AG10803 (cell line): ENCODE measurements at regions not wholly inside any gene's neighbourhood (a gene's known extent, or its start where the extent isn't known, plus 50 kb on each side); places are given as distances from the start of the nearest gene placed in this dataset.

Source experiments
- DNase-seq: peaks from one replicate; pipeline ENCODE4 v3.0.0; 2010; ENCODE audit warnings: low read depth
- H3K4me3 ChIP-seq: 2 replicates; pipeline ENCODE4 v1.5.1; 2011; ENCODE audit warnings: mild to moderate bottlenecking, low read length, control low read depth
- TF ChIP-seq, protein P1 (sequence below): conservative IDR thresholded peaks from 2 replicates; pipeline ENCODE4 v1.5.1; 2011; ENCODE audit warnings: mild to moderate bottlenecking, low read length, control low read depth, inconsistent platforms

DNA sequence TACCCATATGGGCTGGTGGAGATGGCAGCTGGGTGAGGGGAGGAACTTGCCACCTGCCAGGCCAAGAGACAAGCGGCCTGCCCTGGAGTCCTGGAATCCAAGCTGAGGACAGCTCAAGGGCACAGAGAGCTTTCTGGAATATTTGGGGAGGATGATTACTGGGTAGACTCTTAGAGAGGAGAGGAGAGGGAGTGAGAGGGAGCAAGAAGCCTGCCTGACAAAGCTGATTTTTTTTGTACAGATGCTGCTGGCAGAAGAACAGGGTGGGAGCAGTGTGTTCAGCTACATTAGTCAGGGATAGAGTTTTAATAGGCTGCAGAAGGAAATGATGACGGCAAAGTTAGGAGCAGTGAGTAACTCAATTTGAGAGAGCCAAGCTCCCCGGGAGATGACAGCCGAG, 299.3 kb downstream of the NXPE2 start:
- TF ChIP-seq, protein P1, sequence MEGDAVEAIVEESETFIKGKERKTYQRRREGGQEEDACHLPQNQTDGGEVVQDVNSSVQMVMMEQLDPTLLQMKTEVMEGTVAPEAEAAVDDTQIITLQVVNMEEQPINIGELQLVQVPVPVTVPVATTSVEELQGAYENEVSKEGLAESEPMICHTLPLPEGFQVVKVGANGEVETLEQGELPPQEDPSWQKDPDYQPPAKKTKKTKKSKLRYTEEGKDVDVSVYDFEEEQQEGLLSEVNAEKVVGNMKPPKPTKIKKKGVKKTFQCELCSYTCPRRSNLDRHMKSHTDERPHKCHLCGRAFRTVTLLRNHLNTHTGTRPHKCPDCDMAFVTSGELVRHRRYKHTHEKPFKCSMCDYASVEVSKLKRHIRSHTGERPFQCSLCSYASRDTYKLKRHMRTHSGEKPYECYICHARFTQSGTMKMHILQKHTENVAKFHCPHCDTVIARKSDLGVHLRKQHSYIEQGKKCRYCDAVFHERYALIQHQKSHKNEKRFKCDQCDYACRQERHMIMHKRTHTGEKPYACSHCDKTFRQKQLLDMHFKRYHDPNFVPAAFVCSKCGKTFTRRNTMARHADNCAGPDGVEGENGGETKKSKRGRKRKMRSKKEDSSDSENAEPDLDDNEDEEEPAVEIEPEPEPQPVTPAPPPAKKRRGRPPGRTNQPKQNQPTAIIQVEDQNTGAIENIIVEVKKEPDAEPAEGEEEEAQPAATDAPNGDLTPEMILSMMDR = no peak
- H3K4me3 ChIP-seq = no peak overlapping the region
- no peak for DNase-seq

DNA sequence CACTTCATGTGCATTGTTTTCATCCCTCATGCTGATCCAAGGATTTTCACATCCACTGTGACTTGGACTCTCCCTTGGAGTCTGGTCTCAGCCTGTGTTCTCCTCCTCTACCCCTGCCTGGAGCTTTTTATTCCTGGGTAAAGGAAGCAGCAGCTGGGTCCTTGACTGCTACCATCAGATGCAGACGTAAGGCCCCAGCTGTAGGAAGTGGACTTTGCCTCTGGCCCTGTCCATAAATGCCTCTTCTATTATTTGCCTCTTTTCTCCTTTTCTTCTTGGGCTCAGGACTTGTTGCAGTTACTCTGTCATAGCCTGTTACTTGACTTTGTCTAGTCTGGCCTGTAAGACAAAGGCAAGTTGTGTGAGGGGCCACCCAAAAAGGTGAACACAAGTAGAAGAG, 303.8 kb downstream of the NXPE2 start:
- TF ChIP-seq, protein P1 = no peak
- H3K4me3 ChIP-seq = no peak overlapping the region
- no peak for DNase-seq

DNA sequence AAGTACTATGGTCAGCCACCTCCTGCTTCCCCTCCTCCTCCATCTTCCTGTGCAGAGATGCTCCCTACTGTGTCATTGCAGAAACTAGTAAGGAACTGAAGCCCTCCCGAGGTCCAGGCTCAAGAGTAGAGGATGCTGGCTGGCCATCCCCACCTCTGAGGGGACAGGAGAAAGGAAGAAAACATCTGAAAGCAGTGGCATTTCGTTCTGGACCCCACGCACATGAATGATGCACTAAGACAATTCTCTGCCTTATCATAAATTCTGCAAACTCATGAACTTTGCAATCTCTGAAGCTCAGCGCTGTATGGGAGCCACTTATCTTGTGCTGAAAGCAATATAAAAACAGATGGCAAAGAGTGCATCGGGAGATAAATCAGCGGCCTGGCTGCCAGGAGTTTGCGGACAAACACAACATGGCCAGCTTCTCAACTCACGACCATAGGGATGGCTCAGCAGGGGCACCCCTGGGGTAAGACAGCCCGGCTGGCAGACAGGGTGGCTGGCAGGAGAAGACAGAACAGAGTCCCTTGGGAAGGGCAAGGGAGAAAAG, 306.4 kb downstream of the NXPE2 start:
- no peak overlapping the region for H3K4me3 ChIP-seq
- no peak for DNase-seq
- TF ChIP-seq, protein P1 = no peak

DNA sequence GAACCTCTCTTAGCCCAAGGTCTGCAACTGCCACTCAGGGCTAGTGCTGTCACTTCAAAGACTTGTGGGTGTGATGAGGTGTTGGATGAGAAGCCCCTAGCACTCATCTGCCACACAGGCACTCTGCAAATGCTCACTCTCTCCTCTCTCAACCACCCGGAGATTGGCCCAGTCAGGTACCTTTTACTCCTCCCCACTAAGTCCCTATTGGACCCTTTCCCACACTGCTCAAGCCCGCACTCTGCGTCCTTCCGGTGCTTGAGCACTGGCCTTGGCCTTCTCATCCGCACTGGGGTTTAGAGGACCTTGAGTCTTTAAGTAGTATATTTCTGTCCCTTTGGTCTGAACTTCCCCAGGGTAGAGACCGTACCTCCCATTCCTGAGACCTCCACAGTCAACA, 308.0 kb downstream of the NXPE2 start:
- TF ChIP-seq, protein P1 = no peak
- H3K4me3 ChIP-seq = no peak overlapping the region
- DNase-seq = no peak

DNA sequence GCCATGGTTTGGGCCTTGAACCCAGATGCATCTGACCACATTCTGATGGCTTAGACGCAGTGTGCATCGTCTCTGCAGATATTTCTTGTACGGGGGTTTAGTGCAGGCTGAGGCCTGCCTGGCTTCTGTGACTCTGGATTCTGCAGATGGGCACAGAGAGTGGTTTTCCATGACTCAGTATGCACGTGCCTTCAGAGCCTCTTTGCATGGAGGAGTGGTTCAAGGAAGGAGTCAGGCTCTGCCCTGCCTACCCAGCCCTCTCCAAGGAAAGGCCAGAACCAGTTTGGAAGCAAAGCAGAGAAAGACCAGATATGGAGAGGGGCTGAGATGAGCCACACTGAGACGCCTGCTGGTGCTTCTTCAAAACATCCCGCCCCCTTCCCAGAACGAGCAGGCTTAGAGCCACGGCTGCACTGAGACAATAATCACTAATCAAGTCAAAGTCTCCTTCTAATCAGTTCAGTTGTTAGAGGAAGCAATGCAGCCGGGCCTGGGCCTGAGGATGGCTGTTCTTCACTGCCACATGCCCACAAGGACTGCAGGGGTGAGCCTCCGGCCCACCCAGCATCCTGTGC, 308.9 kb downstream of the NXPE2 start:
- no peak overlapping the region for H3K4me3 ChIP-seq
- TF ChIP-seq, protein P1 = no peak
- no peak for DNase-seq

DNA sequence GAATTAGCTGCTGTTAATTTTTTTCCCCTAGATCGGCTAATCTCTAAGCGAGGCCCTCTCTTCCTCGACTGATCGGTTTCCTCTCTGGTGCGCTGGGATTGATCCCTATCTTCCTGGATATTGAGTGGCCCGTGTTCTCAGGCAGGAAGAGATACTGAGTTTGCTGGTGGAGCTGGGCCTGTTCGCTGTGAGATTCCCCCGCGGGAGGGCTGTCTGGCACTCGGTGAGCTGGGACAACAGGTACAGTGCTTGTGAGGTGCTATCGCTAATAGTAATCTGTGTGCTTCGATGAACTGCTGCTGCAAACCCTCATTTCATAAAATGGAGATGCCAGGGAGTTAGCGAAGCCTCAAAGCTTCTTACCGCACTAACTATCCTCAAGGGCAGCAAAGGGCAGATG, 310.3 kb downstream of the NXPE2 start:
- DNase-seq = no peak
- TF ChIP-seq, protein P1 = no peak
- no peak overlapping the region for H3K4me3 ChIP-seq

DNA sequence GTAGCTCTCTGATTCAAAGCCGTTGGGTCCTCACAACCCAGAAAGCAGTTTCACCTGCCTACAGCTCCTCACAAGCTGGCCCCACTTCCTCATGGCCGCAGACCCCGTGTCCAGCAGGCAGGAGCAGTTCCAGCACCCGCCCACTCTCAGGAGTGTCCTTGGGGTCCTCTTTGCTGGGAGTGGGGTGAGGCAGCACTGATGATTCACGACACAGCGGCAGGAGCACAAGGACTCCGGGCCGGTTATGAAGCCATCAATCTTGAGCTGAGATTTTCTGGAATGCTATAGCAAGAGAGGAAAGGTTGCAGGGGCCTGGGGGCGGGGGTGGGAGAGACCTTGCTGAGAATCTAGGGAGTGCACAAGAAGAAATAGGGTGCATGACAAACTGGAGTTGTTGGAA, 311.2 kb downstream of the NXPE2 start:
- no peak for DNase-seq
- no peak overlapping the region for H3K4me3 ChIP-seq
- TF ChIP-seq, protein P1 = no peak
